ENCODE measurements at regions not wholly inside any gene's neighbourhood (a gene's known extent, or its start where the extent isn't known, plus 50 kb on each side); places are given as distances from the start of the nearest gene placed in this dataset.
"Not testable (repeated sequence)": the region's sequence is repeated elsewhere in the genome, so short reads cannot be mapped to it uniquely, and the experiment has no call there.

GRCh38 chr13:90891329-90891728 is 456.2 kb upstream of the MIR17HG start:
- ATAC-seq (no peak), DNase-seq (ENCODE audit: low spot score in 2 of 2) (no peak)
- Mint-ChIP-seq H3K9me3 (peaks cover 15% of the 10 kb centered on the region), H3K4me1 (no peaks in the 10 kb centered on the region), H3K36me3 (no peaks in the 10 kb centered on the region), H3K27ac (no peak overlapping the region), H3K4me3 (no peak overlapping the region)

GRCh38 chr13:90893199-90893598 is 454.3 kb upstream of the MIR17HG start:
- not testable (repeated sequence) for H3K4me1 Mint-ChIP-seq, ATAC-seq, H3K4me3 Mint-ChIP-seq

GRCh38 chr13:90896002-90896401 is 451.5 kb upstream of the MIR17HG start:
- Mint-ChIP-seq H3K4me3 (no peak overlapping the region), H3K9me3 (peaks cover 19% of the 10 kb centered on the region), H3K4me1 (no peaks in the 10 kb centered on the region), H3K36me3 (no peaks in the 10 kb centered on the region), H3K27ac (no peak overlapping the region)
- DNase-seq (ENCODE audit: low spot score in 2 of 2) (no peak), ATAC-seq (no peak)

More at GRCh38 chr13:90893199-90893598, 454.3 kb upstream of the MIR17HG start:
- not testable (repeated sequence) for H3K36me3 Mint-ChIP-seq; DNase-seq (ENCODE audit: low spot score in 2 of 2); H3K27ac Mint-ChIP-seq
- H3K9me3 Mint-ChIP-seq = peaks cover 17% of the 10 kb centered on the region

GRCh38 chr13:90898811-90899210 is 448.7 kb upstream of the MIR17HG start:
- H3K4me3 Mint-ChIP-seq = no peak overlapping the region
- no peak for DNase-seq (ENCODE audit: low spot score in 2 of 2)
- H3K27ac Mint-ChIP-seq = no peak overlapping the region
- H3K36me3 Mint-ChIP-seq = no peaks in the 10 kb centered on the region
- H3K4me1 Mint-ChIP-seq = no peaks in the 10 kb centered on the region
- peaks cover 15% of the 10 kb centered on the region for H3K9me3 Mint-ChIP-seq
- no peak for ATAC-seq

- ATAC-seq (no peak), DNase-seq (ENCODE audit: low spot score in 2 of 2) (no peak)
- Mint-ChIP-seq H3K36me3 (no peaks in the 10 kb centered on the region), H3K4me1 (no peaks in the 10 kb centered on the region), H3K4me3 (no peak overlapping the region), H3K9me3 (peaks cover 15% of the 10 kb centered on the region), H3K27ac (no peak overlapping the region)
Measured at GRCh38 chr13:90899416-90899815, 448.1 kb upstream of the MIR17HG start.

- H3K36me3 Mint-ChIP-seq = no peaks in the 10 kb centered on the region
- H3K27ac Mint-ChIP-seq = no peak overlapping the region
- DNase-seq (ENCODE audit: low spot score in 2 of 2) (no peak), ATAC-seq (no peak)
- H3K4me3 Mint-ChIP-seq = no peak overlapping the region
- H3K9me3 Mint-ChIP-seq = peaks cover 28% of the 10 kb centered on the region
- no peaks in the 10 kb centered on the region for H3K4me1 Mint-ChIP-seq
Measured at GRCh38 chr13:90902255-90902654, 445.2 kb upstream of the MIR17HG start.

GRCh38 chr13:90906554-90906953 is 440.9 kb upstream of the MIR17HG start:
- Mint-ChIP-seq H3K4me3 (no peak overlapping the region), H3K9me3 (peaks cover 27% of the 10 kb centered on the region), H3K27ac (no peak overlapping the region)

GRCh38 chr13:90908792-90909191 is 438.7 kb upstream of the MIR17HG start:
- Mint-ChIP-seq H3K4me3 (no peak overlapping the region), H3K36me3 (no peaks in the 10 kb centered on the region), H3K9me3 (peaks cover 22% of the 10 kb centered on the region), H3K27ac (no peak overlapping the region), H3K4me1 (no peaks in the 10 kb centered on the region)
- no peak for ATAC-seq
- no peak for DNase-seq (ENCODE audit: low spot score in 2 of 2)

More at GRCh38 chr13:90906554-90906953, 440.9 kb upstream of the MIR17HG start:
- Mint-ChIP-seq H3K4me1 (no peaks in the 10 kb centered on the region), H3K36me3 (no peaks in the 10 kb centered on the region)
- ATAC-seq (no peak), DNase-seq (ENCODE audit: low spot score in 2 of 2) (no peak)

- H3K27ac Mint-ChIP-seq = no peak overlapping the region
- DNase-seq (ENCODE audit: low spot score in 2 of 2) (no peak), ATAC-seq (no peak)
- H3K9me3 Mint-ChIP-seq = peaks cover 22% of the 10 kb centered on the region
- H3K4me3 Mint-ChIP-seq = no peak overlapping the region
- no peaks in the 10 kb centered on the region for H3K4me1 Mint-ChIP-seq
- H3K36me3 Mint-ChIP-seq = no peaks in the 10 kb centered on the region
Measured at GRCh38 chr13:90910018-90910639, 437.4 kb upstream of the MIR17HG start.

GRCh38 chr13:90912247-90912646 is 435.2 kb upstream of the MIR17HG start:
- ATAC-seq (no peak), DNase-seq (ENCODE audit: low spot score in 2 of 2) (no peak)
- no peaks in the 10 kb centered on the region for H3K4me1 Mint-ChIP-seq
- no peaks in the 10 kb centered on the region for H3K36me3 Mint-ChIP-seq
- peaks cover 12% of the 10 kb centered on the region for H3K9me3 Mint-ChIP-seq
- no peak overlapping the region for H3K4me3 Mint-ChIP-seq
- H3K27ac Mint-ChIP-seq = no peak overlapping the region

GRCh38 chr13:90918536-90918935 is 429.0 kb upstream of the MIR17HG start:
- H3K4me3 Mint-ChIP-seq = no peak overlapping the region
- H3K4me1 Mint-ChIP-seq = no peaks in the 10 kb centered on the region
- peaks cover 17% of the 10 kb centered on the region for H3K9me3 Mint-ChIP-seq
- DNase-seq (ENCODE audit: low spot score in 2 of 2) (no peak), ATAC-seq (no peak)
- no peak overlapping the region for H3K27ac Mint-ChIP-seq
- H3K36me3 Mint-ChIP-seq = no peaks in the 10 kb centered on the region

- H3K27ac Mint-ChIP-seq = no peak overlapping the region
- H3K4me3 Mint-ChIP-seq = no peak overlapping the region
- no peak for ATAC-seq
- H3K36me3 Mint-ChIP-seq = no peaks in the 10 kb centered on the region
- DNase-seq (ENCODE audit: low spot score in 2 of 2) = no peak
- H3K4me1 Mint-ChIP-seq = no peaks in the 10 kb centered on the region
- peaks cover 17% of the 10 kb centered on the region for H3K9me3 Mint-ChIP-seq
Measured at GRCh38 chr13:90919153-90919552, 428.3 kb upstream of the MIR17HG start.

GRCh38 chr13:90926459-90926858 is 421.0 kb upstream of the MIR17HG start:
- ATAC-seq (no peak), DNase-seq (ENCODE audit: low spot score in 2 of 2) (no peak)
- no peak overlapping the region for H3K4me3 Mint-ChIP-seq
- peaks cover 11% of the 10 kb centered on the region for H3K9me3 Mint-ChIP-seq
- H3K36me3 Mint-ChIP-seq = no peaks in the 10 kb centered on the region
- no peaks in the 10 kb centered on the region for H3K4me1 Mint-ChIP-seq
- H3K27ac Mint-ChIP-seq = no peak overlapping the region

GRCh38 chr13:90928109-90928508 is 419.4 kb upstream of the MIR17HG start:
- H3K27ac Mint-ChIP-seq = no peak overlapping the region
- no peak for DNase-seq (ENCODE audit: low spot score in 2 of 2)
- ATAC-seq = no peak
- no peaks in the 10 kb centered on the region for H3K4me1 Mint-ChIP-seq
- H3K4me3 Mint-ChIP-seq = no peak overlapping the region
- H3K9me3 Mint-ChIP-seq = peaks cover 11% of the 10 kb centered on the region
- H3K36me3 Mint-ChIP-seq = no peaks in the 10 kb centered on the region

- ATAC-seq = no peak
- H3K4me1 Mint-ChIP-seq = no peaks in the 10 kb centered on the region
- no peak for DNase-seq (ENCODE audit: low spot score in 2 of 2)
- H3K27ac Mint-ChIP-seq = no peak overlapping the region
- H3K36me3 Mint-ChIP-seq = no peaks in the 10 kb centered on the region
- peaks cover 16% of the 10 kb centered on the region for H3K9me3 Mint-ChIP-seq
- no peak overlapping the region for H3K4me3 Mint-ChIP-seq
Measured at GRCh38 chr13:90933097-90933826, 414.2 kb upstream of the MIR17HG start.

- Mint-ChIP-seq H3K27ac (no peak overlapping the region), H3K4me3 (no peak overlapping the region), H3K4me1 (no peaks in the 10 kb centered on the region), H3K36me3 (no peaks in the 10 kb centered on the region), H3K9me3 (peaks cover 11% of the 10 kb centered on the region)
- DNase-seq (ENCODE audit: low spot score in 2 of 2) = no peak
- ATAC-seq = no peak
Measured at GRCh38 chr13:90934741-90935140, 412.7 kb upstream of the MIR17HG start.
